Trophoblast cell (in vitro differentiated cells and primary cell): ENCODE measurements at regions not wholly inside any gene's neighbourhood (a gene's known extent, or its start where the extent isn't known, plus 50 kb on each side); places are given as distances from the start of the nearest gene placed in this dataset.

Source experiments
- DNase-seq, 2 donors: peaks; one replicate each; pipeline ENCODE4 v3.0.0-alpha.2; 2016
- H2AFZ ChIP-seq: 2 replicates; pipeline ENCODE4 v1.6.1; 2013; ENCODE audit warnings: low read length, moderate library complexity, mild to moderate bottlenecking; ENCODE audit not compliant: insufficient read depth, poor library complexity
- H2AK5ac ChIP-seq: 2 replicates; pipeline ENCODE4 v1.6.1; 2013; ENCODE audit warnings: mild to moderate bottlenecking, low read length
- H2BK120ac ChIP-seq: 2 replicates; pipeline ENCODE4 v1.6.1; 2013; ENCODE audit warnings: low read length, mild to moderate bottlenecking, moderate library complexity; ENCODE audit not compliant: insufficient read depth, poor library complexity
- H2BK12ac ChIP-seq: 2 replicates; pipeline ENCODE4 v1.6.1; 2013; ENCODE audit warnings: mild to moderate bottlenecking, low read length, moderate library complexity
- H2BK5ac ChIP-seq: 2 replicates; pipeline ENCODE4 v1.6.1; 2013; ENCODE audit warnings: low read length, low read depth, moderate library complexity, mild to moderate bottlenecking; ENCODE audit not compliant: poor library complexity
- H3K14ac ChIP-seq: 2 replicates; pipeline ENCODE4 v1.6.1; 2013; ENCODE audit warnings: mild to moderate bottlenecking, low read length
- H3K18ac ChIP-seq: 2 replicates; pipeline ENCODE4 v1.6.1; 2013; ENCODE audit warnings: mild to moderate bottlenecking, low read length
- H3K23ac ChIP-seq: 2 replicates; pipeline ENCODE4 v1.6.1; 2013; ENCODE audit warnings: low read length
- H3K27ac ChIP-seq: 2 replicates; pipeline ENCODE4 v1.5.1; 2013; ENCODE audit warnings: low read depth, mild to moderate bottlenecking, inconsistent platforms, low read length, moderate library complexity
- H3K27me3 ChIP-seq: 2 replicates; pipeline ENCODE4 v1.6.1; 2013; ENCODE audit warnings: inconsistent platforms, mild to moderate bottlenecking, low read length, moderate library complexity; ENCODE audit not compliant: insufficient read depth
- H3K36me3 ChIP-seq, 2 experiments: 1 replicate in 1 of 2; 2 replicates in 1 of 2; pipeline ENCODE4 v1.6.1; 2013; ENCODE audit warnings: low read length in 2 of 2, mild to moderate bottlenecking in 2 of 2, moderate library complexity in 1 of 2; ENCODE audit not compliant: insufficient read depth in 2 of 2, control insufficient read depth in 1 of 2
- H3K4ac ChIP-seq: 2 replicates; pipeline ENCODE4 v1.6.1; 2013; ENCODE audit warnings: low read depth, mild to moderate bottlenecking, low read length, moderate library complexity
- H3K4me1 ChIP-seq, 2 experiments: 1 replicate in 1 of 2; 2 replicates in 1 of 2; pipeline ENCODE4 v1.6.1; 2013; ENCODE audit warnings: low read length in 2 of 2, mild to moderate bottlenecking in 2 of 2, moderate library complexity in 1 of 2; ENCODE audit not compliant: insufficient read depth in 2 of 2, control insufficient read depth in 1 of 2
- H3K4me2 ChIP-seq: 2 replicates; pipeline ENCODE4 v1.6.1; 2013; ENCODE audit warnings: inconsistent platforms, mild to moderate bottlenecking, low read length, moderate library complexity
- H3K4me3 ChIP-seq: 2 replicates; pipeline ENCODE4 v1.5.1; 2013; ENCODE audit warnings: mild to moderate bottlenecking, low read depth, low read length, inconsistent platforms
- H3K79me1 ChIP-seq: one replicate; pipeline ENCODE4 v1.6.1; 2013; ENCODE audit warnings: low read length
- H3K79me2 ChIP-seq: 2 replicates; pipeline ENCODE4 v1.6.1; 2013; ENCODE audit warnings: low read length, mild to moderate bottlenecking; ENCODE audit not compliant: control insufficient read depth, insufficient read depth, poor library complexity
- H3K9ac ChIP-seq: 2 replicates; pipeline ENCODE4 v1.6.1; 2013; ENCODE audit warnings: mild to moderate bottlenecking, low read length
- H3K9me3 ChIP-seq: 2 replicates; pipeline ENCODE4 v1.6.1; 2013; ENCODE audit warnings: low read depth, mild to moderate bottlenecking, control low read depth, inconsistent platforms, low read length; ENCODE audit not compliant: insufficient read depth
- H4K12ac ChIP-seq: 2 replicates; pipeline ENCODE4 v1.6.1; 2013; ENCODE audit warnings: low read depth, mild to moderate bottlenecking, low read length, moderate library complexity
- H4K8ac ChIP-seq: 2 replicates; pipeline ENCODE4 v1.6.1; 2013; ENCODE audit warnings: low read depth, mild to moderate bottlenecking, low read length, moderate library complexity
- H4K91ac ChIP-seq: one replicate; pipeline ENCODE4 v1.6.1; 2013; ENCODE audit warnings: low read depth, mild to moderate bottlenecking, low read length, moderate library complexity
- WGBS: extraction: QIAGEN DNeasy Blood & Tissue Kit; methylation state at CpG from one replicate; pipeline ENCODE4 v1.1.7; 2013; ENCODE audit warnings: missing lambda C conversion rate; ENCODE audit not compliant: insufficient read length, insufficient coverage; ENCODE audit errors: extremely low coverage; 5-methylcytosine and 5-hydroxymethylcytosine counted together

DNA sequence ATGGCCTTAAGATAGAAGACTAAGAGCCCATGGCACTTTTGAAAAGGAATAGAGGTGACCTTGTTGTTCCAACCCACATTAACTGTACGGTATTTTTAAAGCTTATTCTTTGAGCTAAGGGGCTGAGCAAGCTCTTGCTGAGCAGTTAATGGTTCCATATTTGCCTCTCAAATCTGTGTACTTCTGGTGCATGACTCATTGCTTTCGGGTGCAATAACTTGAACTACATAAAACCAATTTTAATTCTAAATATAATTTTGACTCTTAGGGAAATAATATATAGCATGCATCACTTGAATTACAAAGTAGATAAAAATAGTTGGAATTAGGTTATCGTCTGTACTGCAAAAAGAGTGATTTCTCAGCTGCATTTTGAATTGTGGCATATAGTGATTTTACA is 348.1 kb upstream of the CITED2 start:
- Histone ChIP-seq H3K4me1 (no peaks in the 10 kb centered on the region), H3K4me2 (no peak overlapping the region), H3K79me1 (no peaks in the 10 kb centered on the region), H2AK5ac (no peak overlapping the region), H2AFZ (no peak overlapping the region), H4K12ac (no peak overlapping the region), H4K91ac (no peak overlapping the region), H3K18ac (no peak overlapping the region), H3K14ac (no peak overlapping the region), H4K8ac (no peak overlapping the region), H3K27me3 (no peaks in the 10 kb centered on the region), H2BK12ac (no peak overlapping the region), H3K4ac (no peak overlapping the region), H3K79me2 (no peaks in the 10 kb centered on the region), H3K9ac (no peak overlapping the region), H3K4me3 (no peak overlapping the region), H3K23ac (no peak overlapping the region), H3K9me3 (no peaks in the 10 kb centered on the region), H2BK5ac (no peak overlapping the region), H2BK120ac (no peak overlapping the region), H3K27ac (no peak overlapping the region), H3K36me3 (no peaks in the 10 kb centered on the region)
- no CpG with 5 or more reads among the region's 3 CpGs for WGBS
- DNase-seq = no peak

DNA sequence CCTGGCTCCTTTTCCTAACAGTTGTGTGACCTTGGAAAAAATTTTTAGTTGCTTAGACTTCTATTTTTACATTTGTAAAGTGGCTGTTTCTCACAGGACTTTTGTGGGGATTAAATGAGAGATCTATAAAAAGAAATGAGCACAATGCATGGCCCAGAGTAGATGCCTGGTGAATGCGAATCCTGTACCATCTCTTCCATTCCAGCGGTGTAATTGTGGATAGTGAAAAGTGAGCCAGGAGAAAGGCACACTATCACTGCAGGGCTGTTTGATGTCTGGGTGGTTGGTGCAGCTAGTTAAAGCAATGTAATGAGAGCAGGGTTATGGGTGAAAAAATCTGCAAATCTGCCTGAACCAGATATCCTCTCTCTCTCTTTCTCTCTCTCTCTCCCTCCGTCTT is 347.5 kb upstream of the CITED2 start:
- Histone ChIP-seq H3K14ac (no peak overlapping the region), H3K27me3 (no peaks in the 10 kb centered on the region), H4K12ac (no peak overlapping the region), H3K79me2 (no peaks in the 10 kb centered on the region), H3K79me1 (no peaks in the 10 kb centered on the region), H4K8ac (no peak overlapping the region), H3K27ac (no peak overlapping the region), H3K9me3 (no peaks in the 10 kb centered on the region), H2AFZ (no peak overlapping the region), H3K4ac (no peak overlapping the region), H3K4me1 (no peaks in the 10 kb centered on the region), H3K36me3 (no peaks in the 10 kb centered on the region), H2AK5ac (no peak overlapping the region), H4K91ac (no peak overlapping the region), H3K4me2 (no peak overlapping the region), H3K4me3 (no peak overlapping the region), H3K18ac (no peak overlapping the region), H2BK5ac (no peak overlapping the region), H3K9ac (no peak overlapping the region), H2BK12ac (no peak overlapping the region), H3K23ac (no peak overlapping the region), H2BK120ac (no peak overlapping the region)
- no CpG with 5 or more reads among the region's 3 CpGs for whole genome bisulfite sequencing
- no peak for DNase-seq

DNA sequence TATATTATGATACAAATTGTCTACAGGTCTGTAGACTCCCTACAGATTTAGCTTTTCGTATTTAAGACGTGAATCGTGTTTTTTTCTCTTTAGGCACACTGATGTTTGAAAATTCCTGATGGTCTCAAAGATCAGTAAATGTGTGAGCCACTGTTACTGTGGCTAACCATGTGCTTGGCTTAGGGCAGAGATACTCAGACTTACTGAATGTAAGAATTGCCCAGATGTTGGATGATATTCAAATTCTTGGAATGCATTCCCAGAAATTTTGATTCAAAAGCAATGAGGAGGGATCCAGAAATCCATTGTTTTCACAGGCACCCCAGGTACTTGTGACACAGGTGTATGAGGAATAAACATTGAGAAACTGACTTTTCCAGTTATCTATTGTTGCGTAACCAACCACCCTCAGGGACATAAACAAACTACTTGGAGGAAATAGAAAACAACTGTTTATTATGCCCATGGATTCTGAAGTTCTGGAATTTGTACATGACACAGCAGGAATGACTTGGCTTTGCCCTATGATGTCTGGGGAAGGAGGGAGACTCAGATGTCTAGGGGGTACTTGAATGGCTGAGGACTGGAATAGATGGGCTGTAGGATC is 339.6 kb upstream of the CITED2 start:
- peak; percentile 70 to 97 for DNase-seq
- H3K27me3 ChIP-seq = no peaks in the 10 kb centered on the region
- H3K79me2 ChIP-seq = no peaks in the 10 kb centered on the region
- no peak overlapping the region for H2BK12ac ChIP-seq
- no CpG with 5 or more reads among the region's 4 CpGs for WGBS
- peak overlapping the region; percentile 83 for H2BK120ac ChIP-seq
- H3K79me1 ChIP-seq = peaks cover 5% of the 10 kb centered on the region
- no peaks in the 10 kb centered on the region for H3K9me3 ChIP-seq
- peaks cover 6 to 7% of the 10 kb centered on the region in 2 experiments for H3K4me1 ChIP-seq
- no peak overlapping the region for H2AK5ac ChIP-seq
- H3K27ac ChIP-seq = peak overlapping the region; percentile 75
- no peak overlapping the region for H2AFZ ChIP-seq
- peak overlapping the region; percentile 77 for H4K8ac ChIP-seq
- peak overlapping the region; percentile 57 for H2BK5ac ChIP-seq
- no peak overlapping the region for H3K14ac ChIP-seq
- H3K18ac ChIP-seq = peak overlapping the region; percentile 93
- no peak overlapping the region for H4K12ac ChIP-seq
- no peak overlapping the region for H3K9ac ChIP-seq
- peak overlapping the region; percentile 87 for H4K91ac ChIP-seq
- H3K23ac ChIP-seq = no peak overlapping the region
- H3K36me3 ChIP-seq = no peaks in the 10 kb centered on the region
- no peak overlapping the region for H3K4ac ChIP-seq
- H3K4me3 ChIP-seq = no peak overlapping the region
- no peak overlapping the region for H3K4me2 ChIP-seq

DNA sequence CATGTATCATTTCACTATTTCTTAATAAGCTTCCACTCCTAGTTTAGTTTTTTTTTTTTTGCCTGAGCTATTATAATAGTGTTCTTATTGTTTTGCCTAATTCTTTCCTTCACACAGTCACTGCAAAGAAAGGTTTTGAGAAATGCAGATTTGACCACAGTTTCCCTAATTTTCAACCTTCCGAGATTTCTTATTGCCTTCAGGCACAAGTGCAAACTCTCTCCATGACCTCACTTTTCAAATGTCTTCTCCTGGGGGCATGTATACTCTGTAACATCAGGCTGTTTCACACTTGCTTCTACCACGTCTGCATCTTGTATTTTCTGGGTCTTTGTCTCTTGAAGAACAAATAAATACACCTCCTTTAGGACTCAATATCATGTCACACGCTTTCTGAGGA is 339.0 kb upstream of the CITED2 start:
- Histone ChIP-seq H3K4ac (no peak overlapping the region), H4K8ac (no peak overlapping the region), H2AK5ac (no peak overlapping the region), H3K9me3 (no peaks in the 10 kb centered on the region), H3K4me2 (no peak overlapping the region), H3K79me2 (no peaks in the 10 kb centered on the region), H3K18ac (no peak overlapping the region), H3K9ac (no peak overlapping the region), H2BK5ac (no peak overlapping the region), H3K23ac (no peak overlapping the region), H3K27ac (peak overlapping the region; percentile 38), H3K14ac (no peak overlapping the region), H3K36me3 (no peaks in the 10 kb centered on the region), H2BK120ac (no peak overlapping the region), H4K12ac (no peak overlapping the region), H2BK12ac (no peak overlapping the region), H4K91ac (no peak overlapping the region), H3K27me3 (no peaks in the 10 kb centered on the region), H3K4me3 (no peak overlapping the region), H2AFZ (no peak overlapping the region), H3K79me1 (peaks cover 5% of the 10 kb centered on the region), H3K4me1 (peaks cover 6 to 9% of the 10 kb centered on the region in 2 experiments)
- DNase-seq = peak; percentile 19 to 84
- WGBS = no CpG with 5 or more reads among the region's 3 CpGs
